ENCODE measurements at regions not wholly inside any gene's neighbourhood (a gene's known extent, or its start where the extent isn't known, plus 50 kb on each side); places are given as distances from the start of the nearest gene placed in this dataset.

DNA sequence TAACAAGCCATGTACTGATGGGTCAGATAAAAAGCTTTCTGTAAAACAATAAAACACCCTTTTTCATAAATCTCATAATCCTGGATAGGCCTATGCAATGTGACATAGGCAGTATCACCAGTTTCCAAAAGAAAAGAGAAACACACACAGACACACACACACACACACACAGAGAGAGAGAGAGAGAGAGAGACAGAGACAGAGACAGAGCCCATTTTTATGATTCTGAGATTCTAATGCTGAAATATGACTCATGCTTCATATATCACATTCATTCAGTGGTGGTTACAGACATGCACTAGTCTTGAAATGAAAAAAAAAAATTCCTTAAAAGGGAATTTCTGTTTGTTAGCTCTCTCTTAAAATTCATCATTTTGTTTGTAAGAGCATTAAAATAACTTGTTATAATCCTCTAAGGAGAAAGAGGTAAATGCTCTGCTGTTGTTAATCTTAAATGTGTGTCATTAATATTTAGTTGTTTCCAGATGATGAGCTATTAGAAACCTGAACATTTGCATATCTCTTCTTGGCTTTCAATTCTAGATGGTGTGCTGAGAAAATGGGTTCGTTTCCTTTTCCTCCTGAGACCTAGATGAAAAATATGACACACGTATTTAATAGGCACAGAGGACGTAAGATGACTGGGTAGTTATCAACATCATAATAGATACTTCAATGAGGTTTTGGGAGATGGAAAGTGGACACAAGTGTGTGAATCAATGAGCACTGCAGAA, 1598.7 kb upstream of the ACVR2A start:
- no peak overlapping the region for H3K4me3 ChIP-seq (ENCODE audit: low read depth, low read length)
- TF ChIP-seq, protein P1, sequence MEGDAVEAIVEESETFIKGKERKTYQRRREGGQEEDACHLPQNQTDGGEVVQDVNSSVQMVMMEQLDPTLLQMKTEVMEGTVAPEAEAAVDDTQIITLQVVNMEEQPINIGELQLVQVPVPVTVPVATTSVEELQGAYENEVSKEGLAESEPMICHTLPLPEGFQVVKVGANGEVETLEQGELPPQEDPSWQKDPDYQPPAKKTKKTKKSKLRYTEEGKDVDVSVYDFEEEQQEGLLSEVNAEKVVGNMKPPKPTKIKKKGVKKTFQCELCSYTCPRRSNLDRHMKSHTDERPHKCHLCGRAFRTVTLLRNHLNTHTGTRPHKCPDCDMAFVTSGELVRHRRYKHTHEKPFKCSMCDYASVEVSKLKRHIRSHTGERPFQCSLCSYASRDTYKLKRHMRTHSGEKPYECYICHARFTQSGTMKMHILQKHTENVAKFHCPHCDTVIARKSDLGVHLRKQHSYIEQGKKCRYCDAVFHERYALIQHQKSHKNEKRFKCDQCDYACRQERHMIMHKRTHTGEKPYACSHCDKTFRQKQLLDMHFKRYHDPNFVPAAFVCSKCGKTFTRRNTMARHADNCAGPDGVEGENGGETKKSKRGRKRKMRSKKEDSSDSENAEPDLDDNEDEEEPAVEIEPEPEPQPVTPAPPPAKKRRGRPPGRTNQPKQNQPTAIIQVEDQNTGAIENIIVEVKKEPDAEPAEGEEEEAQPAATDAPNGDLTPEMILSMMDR (IDR thresholded peaks at IDR 0.05; ENCODE audit: insufficient read depth, low read depth, low read length), result no peak

DNA sequence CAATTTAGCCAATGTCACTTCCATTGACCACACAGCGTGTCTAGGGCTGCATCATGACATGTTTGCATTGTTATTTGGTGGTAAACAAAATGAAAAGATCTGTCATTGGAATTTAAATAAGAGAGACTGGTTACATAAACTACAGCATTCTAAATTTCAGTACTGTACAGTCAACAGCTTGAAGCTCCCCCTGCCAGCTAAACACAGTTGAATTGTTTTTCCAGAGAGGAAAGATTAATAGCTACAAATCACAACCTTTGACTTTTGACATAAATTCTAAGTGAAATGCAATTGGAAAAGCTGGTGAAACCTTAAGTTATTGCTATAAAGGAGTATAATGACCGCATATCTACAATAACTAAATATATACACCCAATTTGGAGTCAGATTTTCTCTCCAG, 1600.0 kb upstream of the ACVR2A start:
- TF ChIP-seq, protein P1 (IDR thresholded peaks at IDR 0.05; ENCODE audit: insufficient read depth, low read depth, low read length), result no peak
- peak; percentile 3 for DNase-seq (ENCODE audit: low read depth)

More for the DNA sequence above, 1598.7 kb upstream of the ACVR2A start:
- DNase-seq (ENCODE audit: low read depth), result peak; percentile 31

DNA sequence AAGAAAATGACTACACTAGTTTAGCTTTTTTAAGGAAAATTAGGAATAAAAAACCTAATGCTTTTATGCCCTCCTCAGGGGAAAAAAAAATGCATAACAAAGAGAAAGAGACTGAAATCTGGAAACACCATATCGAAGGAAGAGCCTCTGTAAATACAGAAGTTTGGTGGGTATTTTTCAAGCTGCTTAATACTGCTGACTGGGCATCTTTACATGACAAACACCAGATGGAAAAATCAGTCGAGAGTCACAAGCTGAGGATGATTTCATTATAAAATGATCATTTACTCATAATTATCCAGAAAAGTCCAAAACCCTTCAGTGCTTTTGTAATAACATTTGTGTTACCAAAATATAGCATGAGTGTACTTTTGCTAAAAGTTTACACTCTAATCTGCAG, 1600.7 kb upstream of the ACVR2A start:
- no peak for DNase-seq (ENCODE audit: low read depth)
- H3K4me3 ChIP-seq (ENCODE audit: low read depth, low read length), result no peak overlapping the region
- TF ChIP-seq, protein P1 (IDR thresholded peaks at IDR 0.05; ENCODE audit: insufficient read depth, low read depth, low read length), result no peak

More for the DNA sequence above, 1600.0 kb upstream of the ACVR2A start:
- H3K4me3 ChIP-seq (ENCODE audit: low read depth, low read length), result no peak overlapping the region

DNA sequence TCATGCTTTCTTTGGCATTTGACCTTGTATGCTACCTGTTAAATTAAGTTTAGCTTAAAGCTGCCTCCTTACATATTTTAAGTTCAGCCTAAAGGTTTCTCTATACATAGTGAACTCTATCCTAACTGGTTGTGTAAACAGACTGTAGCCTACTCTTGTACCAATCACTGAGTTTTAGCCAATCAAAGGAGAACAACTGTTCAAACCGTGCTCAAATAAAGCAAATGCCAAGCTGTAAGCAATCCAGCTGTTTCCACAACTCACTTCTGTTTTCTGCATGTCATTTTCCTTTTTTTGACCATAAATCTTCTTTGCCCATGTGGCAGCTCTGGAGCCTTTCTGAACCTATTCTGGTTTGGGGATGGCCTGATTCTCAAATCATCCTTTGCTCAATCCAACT, 1603.8 kb upstream of the ACVR2A start:
- no peak overlapping the region for H3K4me3 ChIP-seq (ENCODE audit: low read depth, low read length)
- no peak for DNase-seq (ENCODE audit: low read depth)
- TF ChIP-seq, protein P1 (IDR thresholded peaks at IDR 0.05; ENCODE audit: insufficient read depth, low read depth, low read length), result no peak

DNA sequence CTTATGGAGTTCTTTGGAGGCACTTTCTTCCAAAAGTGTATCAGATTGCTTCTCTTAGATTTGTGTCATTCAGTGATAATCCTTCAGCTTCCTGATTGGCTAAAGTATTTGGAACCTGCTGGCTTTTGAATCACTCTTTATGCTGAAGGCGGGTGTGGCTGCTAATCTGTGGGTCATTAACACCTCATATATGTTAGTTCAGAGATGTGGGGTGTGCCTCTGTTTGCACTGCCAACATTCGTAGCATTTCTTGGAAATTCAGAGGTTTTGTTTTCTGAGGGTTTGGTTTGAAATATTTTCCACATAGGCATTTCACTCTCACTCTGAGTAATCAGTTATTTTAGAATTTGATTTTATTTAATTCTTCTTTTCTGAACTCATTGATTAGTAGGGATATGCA, 1604.4 kb upstream of the ACVR2A start:
- H3K4me3 ChIP-seq (ENCODE audit: low read depth, low read length), result no peak overlapping the region
- TF ChIP-seq, protein P1 (IDR thresholded peaks at IDR 0.05; ENCODE audit: insufficient read depth, low read depth, low read length), result no peak
- DNase-seq (ENCODE audit: low read depth), result no peak

DNA sequence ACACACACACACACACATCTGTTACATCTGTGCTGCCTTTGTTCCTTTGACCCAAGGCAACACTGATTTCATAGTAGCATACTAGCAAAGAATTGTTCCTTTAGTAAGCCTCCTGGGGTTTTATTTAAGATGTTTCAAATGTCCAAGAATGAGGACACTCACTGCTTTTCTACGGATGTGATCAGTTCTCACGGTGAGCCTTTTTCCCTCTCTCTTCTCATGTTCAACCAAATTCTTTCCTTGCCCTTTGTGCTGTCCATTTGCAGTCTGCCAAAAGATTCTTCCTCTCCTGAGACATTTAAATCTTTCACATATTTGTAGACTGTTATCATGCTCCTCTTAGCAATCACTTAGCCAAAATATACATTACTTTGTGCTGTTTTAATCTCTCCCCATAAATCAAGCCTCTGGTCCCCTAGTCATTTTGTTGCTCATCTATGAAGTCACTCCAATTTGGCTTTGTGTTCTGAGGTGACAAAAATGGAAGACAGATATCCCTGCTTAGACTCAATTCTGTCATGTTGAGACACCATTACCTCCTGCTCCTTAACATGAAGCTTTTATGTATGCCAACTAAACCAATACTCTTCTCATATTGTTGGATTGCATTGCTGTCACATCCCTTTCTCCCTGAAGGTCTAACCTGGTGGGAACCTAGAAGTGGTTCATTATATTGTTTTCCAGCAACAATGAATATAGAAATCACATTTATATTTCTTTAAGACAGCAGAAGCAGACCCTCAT, 1605.3 kb upstream of the ACVR2A start:
- no peak overlapping the region for H3K4me3 ChIP-seq (ENCODE audit: low read depth, low read length)
- TF ChIP-seq, protein P1 (IDR thresholded peaks at IDR 0.05; ENCODE audit: insufficient read depth, low read depth, low read length), result no peak
- DNase-seq (ENCODE audit: low read depth), result peak; percentile 69
